ENCODE measurements at regions not wholly inside any gene's neighbourhood (a gene's known extent, or its start where the extent isn't known, plus 50 kb on each side); places are given as distances from the start of the nearest gene placed in this dataset.

DNA sequence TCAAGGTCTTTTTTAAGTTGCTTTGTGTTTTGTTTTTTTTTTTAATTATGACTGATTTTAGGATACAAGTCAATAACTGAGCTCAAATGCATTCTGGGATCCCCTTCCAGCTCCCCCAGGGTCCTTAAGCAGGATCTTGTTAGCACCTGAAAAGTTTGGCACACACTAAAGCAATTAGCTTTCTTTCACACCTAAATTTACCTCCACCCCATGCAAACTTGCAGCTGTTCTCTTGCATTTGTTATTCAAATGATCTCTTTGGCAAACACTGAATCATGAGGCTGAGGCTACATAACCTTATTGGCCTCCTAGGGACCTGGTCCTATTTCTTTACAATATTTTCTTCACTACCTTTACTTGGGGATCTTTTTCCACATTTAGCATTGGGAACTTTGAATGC lies 2026.1 kb upstream of the CELF4 start:
- Histone ChIP-seq H3K4me3 (ENCODE audit: insufficient read depth, low read depth, low read length) (no peak overlapping the region), H3K27ac (ENCODE audit: low read depth, low read length) (no peak overlapping the region), H3K4me2 (ENCODE audit: low read length) (no peak overlapping the region), H4K20me1 (ENCODE audit: insufficient read depth, low read length) (no peaks in the 10 kb centered on the region), H3K79me2 (ENCODE audit: insufficient read depth, low read length) (no peaks in the 10 kb centered on the region), H3K4me1 (ENCODE audit: insufficient read depth, low read length) (no peaks in the 10 kb centered on the region), H2AFZ (ENCODE audit: low read depth, low read length) (no peak overlapping the region), H3K36me3 (ENCODE audit: insufficient read depth, low read length) (no peaks in the 10 kb centered on the region), H3K9me3 (ENCODE audit: insufficient read depth, low read depth, low read length) (no peaks in the 10 kb centered on the region), H3K27me3 (ENCODE audit: insufficient read depth, low read length) (no peaks in the 10 kb centered on the region), H3K9ac (ENCODE audit: low read length) (no peak overlapping the region)
- no peak for DNase-seq (ENCODE audit: low read depth)
- FAIRE-seq: no peak
- no peak overlapping the region for H3K4me3 Mint-ChIP-seq (ENCODE audit: unreplicated experiment)
- H3K27ac Mint-ChIP-seq (ENCODE audit: unreplicated experiment): no peak overlapping the region
- H3K36me3 Mint-ChIP-seq (ENCODE audit: low read depth, unreplicated experiment): no peaks in the 10 kb centered on the region
- H3K4me1 Mint-ChIP-seq (ENCODE audit: low read depth, unreplicated experiment): peaks cover 9% of the 10 kb centered on the region
- no peaks in the 10 kb centered on the region for H3K27me3 Mint-ChIP-seq (ENCODE audit: low read depth, unreplicated experiment)
- H3K9me3 Mint-ChIP-seq (ENCODE audit: unreplicated experiment): no peaks in the 10 kb centered on the region
- no peak for TF ChIP-seq EZH2 (IDR thresholded peaks at IDR 0.05; ENCODE audit: insufficient read depth, low read length)
- TF ChIP-seq, protein P1, sequence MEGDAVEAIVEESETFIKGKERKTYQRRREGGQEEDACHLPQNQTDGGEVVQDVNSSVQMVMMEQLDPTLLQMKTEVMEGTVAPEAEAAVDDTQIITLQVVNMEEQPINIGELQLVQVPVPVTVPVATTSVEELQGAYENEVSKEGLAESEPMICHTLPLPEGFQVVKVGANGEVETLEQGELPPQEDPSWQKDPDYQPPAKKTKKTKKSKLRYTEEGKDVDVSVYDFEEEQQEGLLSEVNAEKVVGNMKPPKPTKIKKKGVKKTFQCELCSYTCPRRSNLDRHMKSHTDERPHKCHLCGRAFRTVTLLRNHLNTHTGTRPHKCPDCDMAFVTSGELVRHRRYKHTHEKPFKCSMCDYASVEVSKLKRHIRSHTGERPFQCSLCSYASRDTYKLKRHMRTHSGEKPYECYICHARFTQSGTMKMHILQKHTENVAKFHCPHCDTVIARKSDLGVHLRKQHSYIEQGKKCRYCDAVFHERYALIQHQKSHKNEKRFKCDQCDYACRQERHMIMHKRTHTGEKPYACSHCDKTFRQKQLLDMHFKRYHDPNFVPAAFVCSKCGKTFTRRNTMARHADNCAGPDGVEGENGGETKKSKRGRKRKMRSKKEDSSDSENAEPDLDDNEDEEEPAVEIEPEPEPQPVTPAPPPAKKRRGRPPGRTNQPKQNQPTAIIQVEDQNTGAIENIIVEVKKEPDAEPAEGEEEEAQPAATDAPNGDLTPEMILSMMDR (IDR thresholded peaks at IDR 0.05; ENCODE audit: insufficient read depth, low read depth, low read length): no peak

DNA sequence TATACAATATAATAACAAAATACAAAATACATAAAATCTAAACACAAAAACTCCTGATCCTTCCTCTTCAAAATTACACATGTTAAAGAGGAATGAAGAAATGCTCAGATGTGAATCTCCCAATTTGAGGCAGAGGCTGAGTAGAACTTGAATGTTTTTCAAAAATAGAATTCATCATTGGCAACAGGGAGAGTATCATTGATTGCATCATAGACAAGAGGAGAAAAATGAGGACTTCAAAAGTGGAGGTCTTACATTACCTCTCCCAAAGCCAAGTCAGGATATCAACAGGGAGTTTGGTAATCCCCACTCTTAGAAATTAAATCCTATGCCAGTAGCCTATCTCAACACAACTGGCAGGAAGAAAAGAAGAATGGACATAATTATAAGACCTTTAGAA lies 2023.9 kb upstream of the CELF4 start:
- no peak overlapping the region for H3K9ac ChIP-seq (ENCODE audit: low read length)
- Mint-ChIP-seq H3K4me1 (ENCODE audit: low read depth, unreplicated experiment) (peaks cover 4% of the 10 kb centered on the region), H3K36me3 (ENCODE audit: low read depth, unreplicated experiment) (no peaks in the 10 kb centered on the region), H3K27me3 (ENCODE audit: low read depth, unreplicated experiment) (no peaks in the 10 kb centered on the region), H3K4me3 (ENCODE audit: unreplicated experiment) (no peak overlapping the region), H3K27ac (ENCODE audit: unreplicated experiment) (no peak overlapping the region), H3K9me3 (ENCODE audit: unreplicated experiment) (no peaks in the 10 kb centered on the region)
- H3K4me3 ChIP-seq (ENCODE audit: insufficient read depth, low read depth, low read length): no peak overlapping the region
- DNase-seq (ENCODE audit: low read depth) (no peak), FAIRE-seq (no peak)
- no peak overlapping the region for H2AFZ ChIP-seq (ENCODE audit: low read depth, low read length)
- H3K27me3 ChIP-seq (ENCODE audit: insufficient read depth, low read length): no peaks in the 10 kb centered on the region
- no peaks in the 10 kb centered on the region for H3K79me2 ChIP-seq (ENCODE audit: insufficient read depth, low read length)
- no peaks in the 10 kb centered on the region for H3K36me3 ChIP-seq (ENCODE audit: insufficient read depth, low read length)
- no peak overlapping the region for H3K27ac ChIP-seq (ENCODE audit: low read depth, low read length)
- no peaks in the 10 kb centered on the region for H3K9me3 ChIP-seq (ENCODE audit: insufficient read depth, low read depth, low read length)
- TF ChIP-seq, protein P1 (IDR thresholded peaks at IDR 0.05; ENCODE audit: insufficient read depth, low read depth, low read length): no peak
- TF ChIP-seq EZH2 (IDR thresholded peaks at IDR 0.05; ENCODE audit: insufficient read depth, low read length): no peak
- H3K4me2 ChIP-seq (ENCODE audit: low read length): no peak overlapping the region
- no peaks in the 10 kb centered on the region for H3K4me1 ChIP-seq (ENCODE audit: insufficient read depth, low read length)
- no peaks in the 10 kb centered on the region for H4K20me1 ChIP-seq (ENCODE audit: insufficient read depth, low read length)

DNA sequence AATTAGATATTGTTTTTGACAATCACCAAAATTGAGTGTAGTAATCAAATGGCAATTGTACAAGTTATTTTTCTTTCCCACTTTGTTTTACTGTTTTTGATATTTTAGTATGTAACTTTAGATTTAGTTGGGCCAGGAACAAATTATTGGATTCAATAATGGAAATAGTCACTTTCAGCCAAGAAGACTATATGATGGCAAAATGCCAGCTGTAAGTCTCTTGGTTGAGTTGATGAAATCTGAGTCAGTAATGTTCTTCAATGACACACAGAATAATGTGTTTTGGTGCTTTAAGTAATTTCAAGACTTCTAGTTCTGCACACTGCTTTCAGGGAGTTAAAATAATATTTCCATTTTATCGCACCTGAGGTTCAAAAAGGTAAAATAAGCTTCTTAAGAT lies 2022.0 kb upstream of the CELF4 start:
- FAIRE-seq (no peak), DNase-seq (ENCODE audit: low read depth) (no peak)
- no peak overlapping the region for H3K9ac ChIP-seq (ENCODE audit: low read length)
- H3K27ac ChIP-seq (ENCODE audit: low read depth, low read length): no peak overlapping the region
- no peaks in the 10 kb centered on the region for H3K9me3 ChIP-seq (ENCODE audit: insufficient read depth, low read depth, low read length)
- H3K4me2 ChIP-seq (ENCODE audit: low read length): no peak overlapping the region
- H3K36me3 ChIP-seq (ENCODE audit: insufficient read depth, low read length): no peaks in the 10 kb centered on the region
- TF ChIP-seq EZH2 (IDR thresholded peaks at IDR 0.05; ENCODE audit: insufficient read depth, low read length): no peak
- TF ChIP-seq, protein P1 (IDR thresholded peaks at IDR 0.05; ENCODE audit: insufficient read depth, low read depth, low read length): no peak
- Mint-ChIP-seq H3K27ac (ENCODE audit: unreplicated experiment) (no peak overlapping the region), H3K4me3 (ENCODE audit: unreplicated experiment) (no peak overlapping the region), H3K36me3 (ENCODE audit: low read depth, unreplicated experiment) (no peaks in the 10 kb centered on the region), H3K27me3 (ENCODE audit: low read depth, unreplicated experiment) (no peaks in the 10 kb centered on the region), H3K4me1 (ENCODE audit: low read depth, unreplicated experiment) (no peaks in the 10 kb centered on the region), H3K9me3 (ENCODE audit: unreplicated experiment) (no peaks in the 10 kb centered on the region)
- H3K4me1 ChIP-seq (ENCODE audit: insufficient read depth, low read length): no peaks in the 10 kb centered on the region
- H4K20me1 ChIP-seq (ENCODE audit: insufficient read depth, low read length): no peaks in the 10 kb centered on the region
- H3K79me2 ChIP-seq (ENCODE audit: insufficient read depth, low read length): no peaks in the 10 kb centered on the region
- H2AFZ ChIP-seq (ENCODE audit: low read depth, low read length): no peak overlapping the region
- no peak overlapping the region for H3K4me3 ChIP-seq (ENCODE audit: insufficient read depth, low read depth, low read length)
- no peaks in the 10 kb centered on the region for H3K27me3 ChIP-seq (ENCODE audit: insufficient read depth, low read length)
